ENCODE measurements at regions not wholly inside any gene's neighbourhood (a gene's known extent, or its start where the extent isn't known, plus 50 kb on each side); places are given as distances from the start of the nearest gene placed in this dataset.

GRCh38 chrX:13396924-13397323 lies 77.1 kb upstream of the ATXN3L start:
- RAD21 ChIA-PET (ENCODE audit: unreplicated experiment), result interaction anchor here (1.5 kb wide), 1 partner anchor 140 kb away, joined by 3 read pairs; no protein-coding TSS in a partner anchor
- ATAC-seq (no peak), FAIRE-seq (no peak), DNase-seq (ENCODE audit: low read depth, low spot score) (no peak)
- BruUV-seq (replicated peaks), result no TSS peak
- in situ Hi-C loops (cut with MboI) (no loop called here), intact Hi-C loops (cut with micrococcal nuclease; ENCODE audit: unreplicated experiment) (no loop called here)
- no peak overlapping the region for H3K27ac ChIP-seq (ENCODE audit: control insufficient read depth, insufficient read depth)
- no peaks in the 10 kb centered on the region for H3K36me3 ChIP-seq (ENCODE audit: control insufficient read depth in 2 of 2, insufficient read depth in 2 of 2, low read length in 1 of 2)
- no peak overlapping the region for H3K4me3 ChIP-seq
- H3K9me3 ChIP-seq (replicated peaks; ENCODE audit: control insufficient read depth, insufficient read depth, low read length), result no peaks in the 10 kb centered on the region; the same call in 2 of the 3 replicates
- H3K4me1 ChIP-seq (ENCODE audit: control insufficient read depth, insufficient read depth, low read length), result no peaks in the 10 kb centered on the region
- TF ChIP-seq KAT2A (conservative IDR thresholded peaks at IDR 0.05; ENCODE audit: control insufficient read depth, low read depth, low read length) (no peak), IRF5 (IDR thresholded peaks at IDR 0.05; ENCODE audit: borderline replicate concordance) (no peak), RAD21 (IDR thresholded peaks at IDR 0.05; ENCODE audit: insufficient read depth, low read depth, low read length) (no peak), ZBTB11 (CRISPR knock-in tag; IDR thresholded peaks at IDR 0.05) (no peak), ZZZ3 (IDR thresholded peaks at IDR 0.05; ENCODE audit: control insufficient read depth, insufficient read length, low read depth) (no peak), ZNF622 (IDR thresholded peaks at IDR 0.05) (no peak), MEF2B (IDR thresholded peaks at IDR 0.05; ENCODE audit: partially characterized antibody, poor library complexity, severe bottlenecking) (no peak), CEBPB (IDR thresholded peaks at IDR 0.05; ENCODE audit: borderline replicate concordance in 1 of 2, low read depth in 2 of 2, low read length in 2 of 2) (no peak), MTA2 (IDR thresholded peaks at IDR 0.05; ENCODE audit: low read depth) (no peak), HCFC1 (IDR thresholded peaks at IDR 0.05; ENCODE audit: low read length) (no peak), SUPT20H (IDR thresholded peaks at IDR 0.05; ENCODE audit: borderline replicate concordance, control insufficient read depth, low read depth, low read length) (no peak), SMARCA5 (IDR thresholded peaks at IDR 0.05) (no peak), SKIL (IDR thresholded peaks at IDR 0.05; ENCODE audit: low read depth, poor library complexity, severe bottlenecking) (no peak), FOXM1 (IDR thresholded peaks at IDR 0.05; ENCODE audit: low read depth, low read length) (no peak), EP300 (IDR thresholded peaks at IDR 0.05; ENCODE audit: borderline replicate concordance in 1 of 2, control insufficient read depth in 1 of 2, low read depth in 2 of 2, low read length in 2 of 2) (no peak)
- H3K4me2 ChIP-seq (ENCODE audit: control insufficient read depth, insufficient read depth), result no peak overlapping the region
- CTCF ChIA-PET, result interaction anchor here (0.7 to 1.1 kb wide), 4 partner anchors 38 to 963 kb away, joined by 3 read pairs; no protein-coding TSS in a partner anchor
- H3K79me2 ChIP-seq (ENCODE audit: control insufficient read depth, insufficient read depth, low read length), result no peaks in the 10 kb centered on the region
- POLR2A ChIA-PET, result no interaction called here
- SMC1A ChIA-PET (ENCODE audit: uncharacterized antibody, unreplicated experiment), result interaction anchor here (0.7 to 1.4 kb wide), 4 partner anchors 9 to 147 kb away, joined by 3 to 5 read pairs (median 4); no protein-coding TSS in a partner anchor
- no peaks in the 10 kb centered on the region for H3K27me3 ChIP-seq (replicated peaks in 1 of 2; ENCODE audit: control insufficient read depth in 2 of 2, insufficient read depth in 2 of 2, low read length in 1 of 2)
- no peak overlapping the region for H3K9ac ChIP-seq (ENCODE audit: control insufficient read depth, insufficient read depth, low read length)
- no peaks in the 10 kb centered on the region for H4K20me1 ChIP-seq (ENCODE audit: control insufficient read depth, insufficient read depth)
- H2AFZ ChIP-seq (ENCODE audit: control insufficient read depth, low read depth, low read length), result no peak overlapping the region
